ENCODE measurements at regions not wholly inside any gene's neighbourhood (a gene's known extent, or its start where the extent isn't known, plus 50 kb on each side); places are given as distances from the start of the nearest gene placed in this dataset.
"Not testable (repeated sequence)": the region's sequence is repeated elsewhere in the genome, so short reads cannot be mapped to it uniquely, and the experiment has no call there.

- in situ Hi-C loops (cut with MboI; ENCODE audit: low pct_unique_long_range_greater_than_20kb in 2 of 9, low sequenced_read_pairs in 9 of 9, unreplicated experiment in 9 of 9); H3K27ac ChIP-seq; H3K4me3 ChIP-seq; H3K4me1 ChIP-seq (replicated peaks in 1 of 2); ATAC-seq (replicated peaks in 6 of 8): not testable (repeated sequence)
- 73 to 100% (median 77%) methylated on average over 3 of the region's 13 CpGs; no CpG with 5 or more reads in 7 of the 10 experiments for WGBS, 10 experiments
These were observed 96.3 kb upstream of the PZP start for GRCh38 chr12:9304540-9304939.

GRCh38 chr12:9295872-9296271 lies 87.7 kb upstream of the PZP start:
- H3K4me1 ChIP-seq (replicated peaks in 1 of 2); ATAC-seq (replicated peaks in 6 of 8); H3K4me3 ChIP-seq; in situ Hi-C loops (cut with MboI; ENCODE audit: low pct_unique_long_range_greater_than_20kb in 2 of 9, low sequenced_read_pairs in 9 of 9, unreplicated experiment in 9 of 9); H3K27ac ChIP-seq: not testable (repeated sequence)
- no CpG with 5 or more reads among the region's 13 CpGs for WGBS, 10 experiments

- no CpG with 5 or more reads among the region's 16 CpGs for WGBS, 10 experiments
- H3K4me3 ChIP-seq; H3K4me1 ChIP-seq (replicated peaks in 1 of 2); ATAC-seq (replicated peaks in 6 of 8); in situ Hi-C loops (cut with MboI; ENCODE audit: low pct_unique_long_range_greater_than_20kb in 2 of 9, low sequenced_read_pairs in 9 of 9, unreplicated experiment in 9 of 9); H3K27ac ChIP-seq: not testable (repeated sequence)
These were observed 86.0 kb upstream of the PZP start for GRCh38 chr12:9294072-9294620.

GRCh38 chr12:9293391-9293790 lies 85.2 kb upstream of the PZP start:
- ATAC-seq (replicated peaks in 6 of 8); H3K27ac ChIP-seq; H3K4me3 ChIP-seq; H3K4me1 ChIP-seq (replicated peaks in 1 of 2); in situ Hi-C loops (cut with MboI; ENCODE audit: low pct_unique_long_range_greater_than_20kb in 2 of 9, low sequenced_read_pairs in 9 of 9, unreplicated experiment in 9 of 9): not testable (repeated sequence)
- no CpG with 5 or more reads among the region's 3 CpGs for WGBS, 10 experiments

GRCh38 chr12:9289984-9290383 lies 81.8 kb upstream of the PZP start:
- in situ Hi-C loops (cut with MboI; ENCODE audit: low pct_unique_long_range_greater_than_20kb in 2 of 9, low sequenced_read_pairs in 9 of 9, unreplicated experiment in 9 of 9); ATAC-seq (replicated peaks in 6 of 8); H3K4me1 ChIP-seq (replicated peaks in 1 of 2); H3K4me3 ChIP-seq; H3K27ac ChIP-seq: not testable (repeated sequence)
- no CpG with 5 or more reads among the region's 5 CpGs for WGBS, 10 experiments

- H3K4me1 ChIP-seq (replicated peaks in 1 of 2); in situ Hi-C loops (cut with MboI; ENCODE audit: low pct_unique_long_range_greater_than_20kb in 2 of 9, low sequenced_read_pairs in 9 of 9, unreplicated experiment in 9 of 9); ATAC-seq (replicated peaks in 6 of 8); H3K27ac ChIP-seq: not testable (repeated sequence)
- WGBS, 10 experiments = no CpG with 5 or more reads among the region's 7 CpGs
- peak overlapping the region in 2 of 5 donors; percentile 28 to 32 for H3K4me3 ChIP-seq
These were observed 76.5 kb upstream of the PZP start for GRCh38 chr12:9284724-9285123.

- in situ Hi-C loops (cut with MboI; ENCODE audit: low pct_unique_long_range_greater_than_20kb in 2 of 9, low sequenced_read_pairs in 9 of 9, unreplicated experiment in 9 of 9); H3K4me1 ChIP-seq (replicated peaks in 1 of 2); H3K27ac ChIP-seq: not testable (repeated sequence)
- WGBS, 10 experiments = no CpG with 5 or more reads among the region's 14 CpGs
- H3K4me3 ChIP-seq = peak overlapping the region in 2 of 5 donors; percentile 28 to 32
- ATAC-seq (replicated peaks in 6 of 8) = peak in 7 of 8 experiments; percentile 30 to 72 (median 65)
These were observed 76.0 kb upstream of the PZP start for GRCh38 chr12:9284197-9284596.

- H3K4me1 ChIP-seq (replicated peaks in 1 of 2); in situ Hi-C loops (cut with MboI; ENCODE audit: low pct_unique_long_range_greater_than_20kb in 2 of 9, low sequenced_read_pairs in 9 of 9, unreplicated experiment in 9 of 9): not testable (repeated sequence)
- Histone ChIP-seq H3K27ac (peak overlapping the region; percentile 59 to 68), H3K4me3 (peak overlapping the region; percentile 50 to 100 (median 69))
- 0% methylated on average over 1 to 11 of the region's 42 CpGs; no CpG with 5 or more reads in 2 of the 10 experiments for WGBS, 10 experiments
- peak; percentile 56 to 98 (median 97) for ATAC-seq (replicated peaks in 6 of 8)
These were observed 75.3 kb upstream of the PZP start for GRCh38 chr12:9283346-9284095.

- Histone ChIP-seq H3K4me3 (no peak overlapping the region), H3K4me1 (replicated peaks in 1 of 2) (no peaks in the 10 kb centered on the region), H3K27ac (no peak overlapping the region)
- ATAC-seq (replicated peaks in 6 of 8) = no peak
- in situ Hi-C loops (cut with MboI; ENCODE audit: low pct_unique_long_range_greater_than_20kb in 2 of 9, low sequenced_read_pairs in 9 of 9, unreplicated experiment in 9 of 9) = no loop called here
- 0 to 89% (median 78%) methylated on average over 1 to 4 of the region's 4 CpGs for WGBS, 10 experiments
These were observed 68.8 kb upstream of the PZP start for GRCh38 chr12:9276990-9277389.

GRCh38 chr12:9273276-9273675 lies 65.1 kb upstream of the PZP start:
- no peak overlapping the region for H3K4me3 ChIP-seq
- peak in 1 of 8 experiments; percentile 50 for ATAC-seq (replicated peaks in 6 of 8)
- in situ Hi-C loops (cut with MboI; ENCODE audit: low pct_unique_long_range_greater_than_20kb in 2 of 9, low sequenced_read_pairs in 9 of 9, unreplicated experiment in 9 of 9) = no loop called here
- H3K27ac ChIP-seq = no peak overlapping the region
- H3K4me1 ChIP-seq (replicated peaks in 1 of 2) = no peaks in the 10 kb centered on the region
- 0 to 93% (median 82%) methylated on average over 3 of the region's 3 CpGs; no CpG with 5 or more reads in 1 of the 10 experiments for WGBS, 10 experiments

GRCh38 chr12:9271875-9272274 lies 63.7 kb upstream of the PZP start:
- no peaks in the 10 kb centered on the region for H3K4me1 ChIP-seq (replicated peaks in 1 of 2)
- H3K27ac ChIP-seq = no peak overlapping the region
- no peak for ATAC-seq (replicated peaks in 6 of 8)
- WGBS, 10 experiments = 0 to 75% (median 17%) methylated on average over 1 of the region's 1 CpG; no CpG with 5 or more reads in 6 of the 10 experiments
- H3K4me3 ChIP-seq = no peak overlapping the region
- in situ Hi-C loops (cut with MboI; ENCODE audit: low pct_unique_long_range_greater_than_20kb in 2 of 9, low sequenced_read_pairs in 9 of 9, unreplicated experiment in 9 of 9) = no loop called here

GRCh38 chr12:9264546-9264945 lies 56.4 kb upstream of the PZP start:
- Histone ChIP-seq H3K4me1 (replicated peaks in 1 of 2) (peaks cover 0 to 3% of the 10 kb centered on the region in 2 donors), H3K27ac (no peak overlapping the region), H3K4me3 (no peak overlapping the region)
- WGBS, 10 experiments = 0 to 100% (median 71%) methylated on average over 1 of the region's 1 CpG; no CpG with 5 or more reads in 1 of the 10 experiments
- no peak for ATAC-seq (replicated peaks in 6 of 8)
- in situ Hi-C loops (cut with MboI; ENCODE audit: low pct_unique_long_range_greater_than_20kb in 2 of 9, low sequenced_read_pairs in 9 of 9, unreplicated experiment in 9 of 9) = no loop called here

GRCh38 chr12:9260931-9261330 lies 52.7 kb upstream of the PZP start:
- H3K27ac ChIP-seq = no peak overlapping the region
- peaks cover 0 to 3% of the 10 kb centered on the region in 2 donors for H3K4me1 ChIP-seq (replicated peaks in 1 of 2)
- ATAC-seq (replicated peaks in 6 of 8) = no peak
- in situ Hi-C loops (cut with MboI; ENCODE audit: low pct_unique_long_range_greater_than_20kb in 2 of 9, low sequenced_read_pairs in 9 of 9, unreplicated experiment in 9 of 9) = no loop called here
- H3K4me3 ChIP-seq = no peak overlapping the region

- Histone ChIP-seq H3K4me3 (no peak overlapping the region), H3K4me1 (replicated peaks in 1 of 2) (peaks cover 0 to 3% of the 10 kb centered on the region in 2 donors), H3K27ac (no peak overlapping the region)
- WGBS, 10 experiments = 4 to 100% (median 93%) methylated on average over 1 of the region's 1 CpG
- in situ Hi-C loops (cut with MboI; ENCODE audit: low pct_unique_long_range_greater_than_20kb in 2 of 9, low sequenced_read_pairs in 9 of 9, unreplicated experiment in 9 of 9) = no loop called here
- ATAC-seq (replicated peaks in 6 of 8) = no peak
These were observed 50.5 kb upstream of the PZP start for GRCh38 chr12:9258676-9259075.

Measured in motor neuron (in vitro differentiated cells).